Pancreas (tissue), 10 donors: ENCODE measurements at regions not wholly inside any gene's neighbourhood (a gene's known extent, or its start where the extent isn't known, plus 50 kb on each side); places are given as distances from the start of the nearest gene placed in this dataset.

Experiments used
- ATAC-seq, 4 donors: fragments of 200-7000 bp; cut with Tn5 transposase; one replicate each; pipeline versions ENCODE4 v1.8.0 to v1.9.1; 2020; ENCODE audit warnings: mild to moderate bottlenecking in 4 of 4, moderate library complexity in 4 of 4
- DNase-seq, 6 donors: peaks; one replicate each; pipeline ENCODE4 v3.0.0-alpha.2; 2020
- FAIRE-seq: peaks from 2 replicates; lab custom pipeline; 2012; peaks lifted over from hg19 to GRCh38; lab: Jason Lieb, UNC
- H3K27ac ChIP-seq, 4 donors: fragments of 200-600 bp; sonication (generic); 1 replicate in 3 of 4; 2 replicates in 1 of 4; pipeline versions ENCODE4 v1.5.0 to v1.8.0; 2020
- H3K27me3 ChIP-seq, 4 donors: fragments of 200-600 bp; one replicate each; pipeline ENCODE4 v1.8.0; 2021
- H3K36me3 ChIP-seq, 3 donors: fragments of 200-600 bp; sonication (generic) in 1 of 3; one replicate each; pipeline versions ENCODE4 v1.5.0 to v1.8.0; 2020 to 2021
- H3K4me1 ChIP-seq, 3 donors: fragments of 200-600 bp; one replicate each; pipeline ENCODE4 v1.8.0; 2021
- H3K4me3 ChIP-seq, 4 donors: fragments of 200-600 bp; sonication (generic) in 2 of 4; one replicate each; pipeline versions ENCODE4 v1.5.0 to v1.8.0; 2020 to 2021
- H3K9me3 ChIP-seq, 4 donors: fragments of 200-600 bp; one replicate each; pipeline ENCODE4 v1.8.0; 2021
- CTCF ChIP-seq, 4 donors: fragments of 200-600 bp; sonication (generic) in 3 of 4; IDR thresholded peaks; one replicate each; pipeline versions ENCODE4 v1.5.0 to v1.8.0; 2021; ENCODE audit warnings: antibody characterized with exemption in 4 of 4
- WGBS, 2 donors: extraction: QIAGEN DNeasy Blood & Tissue Kit; methylation state at CpG; one replicate each; pipeline ENCODE4 v1.1.7; 2013; 5-methylcytosine and 5-hydroxymethylcytosine counted together
- intact Hi-C, 3 donors: fragments of 100-400 bp; cut with DNase I; formaldehyde crosslinking; loops; one replicate each; pipeline versions ENCODE4 v1.11.1 to v1.14.2; 2022
- donor health status: healthy with polysubstance abuse.
- donor health status: DM: no; HTN: no; CAD: no; lungs with moderate emphysema.
- donor health status: DM: no; HTN: no; CAD: no.
- donor health status: control.
- donor health status: control.
- donor health status: Bipolar disorder and iron deficiency.
- donor health status: DM: yes; HTN: yes; CAD: no.
- donor health status: DM: no; HTN: no; CAD: no.
- donor health status: DM: no; HTN: no; CAD: no.
- donor health status: DM: yes; HTN: yes; CAD: no.

GRCh38 chr19:34305221-34306083 lies 51.1 kb downstream of the GARRE1 start:
- Histone ChIP-seq H3K4me1 (peaks cover 18 to 33% (median 25%) of the 10 kb centered on the region in 3 donors), H3K9me3 (no peaks in the 10 kb centered on the region), H3K36me3 (peaks cover 0 to 10% (median 0%) of the 10 kb centered on the region in 3 donors), H3K27ac (peak overlapping the region; percentile 0 to 70 (median 42)), H3K4me3 (no peak overlapping the region), H3K27me3 (no peaks in the 10 kb centered on the region)
- 48 to 51% methylated on average over 10 of the region's 10 CpGs for WGBS, 2 donors
- no peak for FAIRE-seq
- peak; percentile 17 to 48 (median 32) for ATAC-seq
- DNase-seq, result no peak
- intact Hi-C loops, result no loop called here
- TF ChIP-seq CTCF (IDR thresholded peaks at IDR 0.05), result no peak

DNA sequence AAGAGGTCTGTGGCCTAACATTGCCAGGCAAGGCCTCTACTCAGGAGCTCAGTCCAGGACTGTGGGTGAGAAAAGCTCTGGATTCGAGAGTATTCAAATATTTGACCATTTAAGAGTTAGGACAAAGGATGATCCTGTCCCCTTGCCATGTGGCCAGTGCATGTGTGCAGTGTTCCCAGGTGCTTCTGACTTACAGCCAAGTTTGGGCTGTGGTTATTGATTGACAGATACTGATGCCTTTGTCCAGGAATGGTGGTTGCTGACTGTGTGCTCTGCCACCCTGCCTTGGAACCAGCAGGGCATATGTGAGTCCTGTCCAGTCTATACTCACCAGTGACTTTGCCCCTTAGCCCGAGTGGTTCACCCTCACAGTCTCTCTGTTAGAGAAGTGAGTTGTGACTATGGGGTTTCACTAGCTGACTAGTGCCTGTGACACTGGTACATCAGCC lies 51.9 kb downstream of the GARRE1 start:
- Histone ChIP-seq H3K27ac (peak overlapping the region; percentile 0 to 70 (median 44)), H3K9me3 (no peaks in the 10 kb centered on the region), H3K4me3 (no peak overlapping the region), H3K4me1 (peaks cover 18 to 33% (median 25%) of the 10 kb centered on the region in 3 donors), H3K36me3 (peaks cover 0 to 3% (median 0%) of the 10 kb centered on the region in 3 donors), H3K27me3 (no peaks in the 10 kb centered on the region)
- intact Hi-C loops, result no loop called here
- 20% methylated on average over 2 of the region's 2 CpGs for WGBS, 2 donors
- DNase-seq (peak in 4 of 6 donors; percentile 47 to 69 (median 60)), FAIRE-seq (no peak), ATAC-seq (peak; percentile 87 to 94 (median 90))
- no peak for TF ChIP-seq CTCF (IDR thresholded peaks at IDR 0.05)

- Histone ChIP-seq H3K4me1 (peaks cover 18 to 33% (median 25%) of the 10 kb centered on the region in 3 donors), H3K4me3 (no peak overlapping the region), H3K27ac (peak overlapping the region in 3 of 4 donors; percentile 30 to 70 (median 59)), H3K36me3 (peaks cover 0 to 3% (median 0%) of the 10 kb centered on the region in 3 donors), H3K27me3 (no peaks in the 10 kb centered on the region), H3K9me3 (no peaks in the 10 kb centered on the region)
- DNase-seq, result no peak
- WGBS, 2 donors, result 73 to 78% methylated on average over 6 of the region's 6 CpGs
- no peak for TF ChIP-seq CTCF (IDR thresholded peaks at IDR 0.05)
- intact Hi-C loops, result no loop called here
- no peak for FAIRE-seq
- no peak for ATAC-seq
Measured at GRCh38 chr19:34306824-34307223, 52.5 kb downstream of the GARRE1 start.

GRCh38 chr19:34308381-34309367 lies 54.3 kb downstream of the GARRE1 start:
- 82 to 85% methylated on average over 8 of the region's 8 CpGs for WGBS, 2 donors
- H3K27ac ChIP-seq, result no peak overlapping the region

More at GRCh38 chr19:34308381-34309367, 54.3 kb downstream of the GARRE1 start:
- intact Hi-C loops, result no loop called here
- no peaks in the 10 kb centered on the region for H3K9me3 ChIP-seq
- H3K36me3 ChIP-seq, result no peaks in the 10 kb centered on the region
- TF ChIP-seq CTCF (IDR thresholded peaks at IDR 0.05), result no peak
- ATAC-seq (no peak), DNase-seq (no peak), FAIRE-seq (no peak)
- no peak overlapping the region for H3K4me3 ChIP-seq
- H3K27me3 ChIP-seq, result no peaks in the 10 kb centered on the region
- H3K4me1 ChIP-seq, result peaks cover 18 to 33% (median 25%) of the 10 kb centered on the region in 3 donors
